SK-N-MC (cell line): ENCODE measurements at regions not wholly inside any gene's neighbourhood (a gene's known extent, or its start where the extent isn't known, plus 50 kb on each side); places are given as distances from the start of the nearest gene placed in this dataset.

ENCODE experiments used
- EZH2 ChIP-seq: fragments of 200-600 bp; sonication (generic); IDR thresholded peaks from one replicate; pipeline ENCODE4 v1.6.1; 2017; ENCODE audit warnings: antibody characterized with exemption
- FOXP2 ChIP-seq: optimal IDR thresholded peaks from 2 replicates; pipeline ENCODE3; 2011; ENCODE audit warnings: mild to moderate bottlenecking, moderate library complexity; ENCODE audit not compliant: insufficient read depth; ENCODE audit errors: extremely low read length, control extremely low read depth
- POLR2AphosphoS5 ChIP-seq: IDR thresholded peaks from 2 replicates; pipeline ENCODE4 v1.6.1; 2012; ENCODE audit warnings: mild to moderate bottlenecking, low read depth, low read length, borderline replicate concordance

- TF ChIP-seq POLR2AphosphoS5: no peak
- TF ChIP-seq EZH2: no peak
- TF ChIP-seq FOXP2: no peak
Observed at GRCh38 chr12:75855360-75855759, 176.2 kb downstream of the PHLDA1 start.
